ENCODE measurements at regions not wholly inside any gene's neighbourhood (a gene's known extent, or its start where the extent isn't known, plus 50 kb on each side); places are given as distances from the start of the nearest gene placed in this dataset.
"Not testable (repeated sequence)": the region's sequence is repeated elsewhere in the genome, so short reads cannot be mapped to it uniquely, and the experiment has no call there.

GRCh38 chr6:8623441-8623840 is 188.1 kb upstream of the SLC35B3 start:
- no peak for TF ChIP-seq CTCF (IDR thresholded peaks at IDR 0.05)
- H3K9me3 ChIP-seq, result peaks cover 0 to 4% (median 0%) of the 10 kb centered on the region in 11 donors
- 90 to 91% methylated on average over 3 of the region's 3 CpGs for WGBS, 2 donors
- H3K27me3 ChIP-seq, result no peaks in the 10 kb centered on the region
- DNase-seq (no peak), ATAC-seq (no peak)
- intact Hi-C loops (cut with DNase I), result no loop called here
- no peak overlapping the region for H3K27ac ChIP-seq
- no peaks in the 10 kb centered on the region for H3K36me3 ChIP-seq
- no peak overlapping the region for H3K4me3 ChIP-seq
- H3K4me1 ChIP-seq, result no peaks in the 10 kb centered on the region

- intact Hi-C loops (cut with DNase I), result no loop called here
- Histone ChIP-seq H3K36me3 (no peaks in the 10 kb centered on the region), H3K27me3 (no peaks in the 10 kb centered on the region), H3K9me3 (peaks cover 0 to 13% (median 0%) of the 10 kb centered on the region in 11 donors), H3K4me1 (no peaks in the 10 kb centered on the region), H3K27ac (no peak overlapping the region), H3K4me3 (no peak overlapping the region)
- no peak for ATAC-seq
- WGBS, 2 donors, result 89 to 94% methylated on average over 8 of the region's 8 CpGs
- DNase-seq, result no peak
- TF ChIP-seq CTCF (IDR thresholded peaks at IDR 0.05), result no peak
Observed at GRCh38 chr6:8619853-8620252, 184.5 kb upstream of the SLC35B3 start.

- intact Hi-C loops (cut with DNase I); H3K27ac ChIP-seq; H3K4me3 ChIP-seq; H3K27me3 ChIP-seq; ATAC-seq; DNase-seq; H3K4me1 ChIP-seq; H3K36me3 ChIP-seq: not testable (repeated sequence)
- H3K9me3 ChIP-seq, result peaks cover 0 to 13% (median 0%) of the 10 kb centered on the region in 11 donors
- WGBS, 2 donors, result 68% methylated on average over 5 of the region's 5 CpGs
Observed at GRCh38 chr6:8619408-8619807, 184.1 kb upstream of the SLC35B3 start.

GRCh38 chr6:8608737-8609136 is 173.4 kb upstream of the SLC35B3 start:
- intact Hi-C loops (cut with DNase I), result no loop called here
- Histone ChIP-seq H3K4me1 (no peaks in the 10 kb centered on the region), H3K27ac (no peak overlapping the region), H3K36me3 (no peaks in the 10 kb centered on the region), H3K4me3 (no peak overlapping the region), H3K9me3 (peaks cover 0 to 7% (median 0%) of the 10 kb centered on the region in 11 donors), H3K27me3 (no peaks in the 10 kb centered on the region)
- ATAC-seq, result no peak
- TF ChIP-seq CTCF (IDR thresholded peaks at IDR 0.05), result no peak
- 68 to 71% methylated on average over 5 of the region's 5 CpGs for WGBS, 2 donors
- no peak for DNase-seq

- intact Hi-C loops (cut with DNase I), result no loop called here
- H3K27ac ChIP-seq, result no peak overlapping the region
- ATAC-seq (no peak), DNase-seq (no peak)
- peaks cover 0 to 33% (median 13%) of the 10 kb centered on the region in 11 donors for H3K9me3 ChIP-seq
- no peaks in the 10 kb centered on the region for H3K27me3 ChIP-seq
- no peaks in the 10 kb centered on the region for H3K36me3 ChIP-seq
- WGBS, 2 donors, result 47 to 49% methylated on average over 7 of the region's 7 CpGs
- no peak for TF ChIP-seq CTCF (IDR thresholded peaks at IDR 0.05)
- H3K4me3 ChIP-seq, result no peak overlapping the region
- no peaks in the 10 kb centered on the region for H3K4me1 ChIP-seq
Observed at GRCh38 chr6:8589941-8590729, 154.8 kb upstream of the SLC35B3 start.
